Spleen (tissue), 11 donors: ENCODE measurements at regions not wholly inside any gene's neighbourhood (a gene's known extent, or its start where the extent isn't known, plus 50 kb on each side); places are given as distances from the start of the nearest gene placed in this dataset.

Experiments used
- DNase-seq: peaks from one replicate; pipeline ENCODE4 v3.0.0-alpha.2; 2020
- H3K27ac ChIP-seq, 8 donors: fragments of 200-600 bp; sonication (generic) in 7 of 8; 1 replicate in 4 of 8; 2 replicates in 4 of 8; pipeline versions ENCODE4 v1.5.0 to v1.8.0; 2016 to 2021; ENCODE audit warnings: inconsistent platforms in 4 of 8, mild to moderate bottlenecking in 4 of 8, moderate library complexity in 1 of 8
- H3K27me3 ChIP-seq, 7 donors: fragments of 200-600 bp; sonication (generic) in 6 of 7; replicated peaks in 1 of 7; 1 replicate in 4 of 7; 2 replicates in 3 of 7; pipeline versions ENCODE4 v1.5.0 to v1.8.0; 2016 to 2021; ENCODE audit warnings: inconsistent platforms in 3 of 7, mild to moderate bottlenecking in 1 of 7
- H3K36me3 ChIP-seq, 6 donors: fragments of 200-600 bp; sonication (generic) in 5 of 6; 1 replicate in 4 of 6; 2 replicates in 2 of 6; pipeline versions ENCODE4 v1.5.0 to v1.8.0; 2016 to 2021; ENCODE audit warnings: inconsistent platforms in 2 of 6
- H3K4me1 ChIP-seq, 6 donors: fragments of 200-600 bp; sonication (generic) in 5 of 6; 1 replicate in 3 of 6; 2 replicates in 3 of 6; pipeline versions ENCODE4 v1.5.0 to v1.8.0; 2016 to 2021; ENCODE audit warnings: inconsistent platforms in 3 of 6
- H3K4me3 ChIP-seq, 8 donors: fragments of 200-600 bp; sonication (generic) in 7 of 8; 1 replicate in 4 of 8; 2 replicates in 4 of 8; pipeline versions ENCODE4 v1.5.0 to v1.8.0; 2016 to 2021; ENCODE audit warnings: inconsistent platforms in 4 of 8, mild to moderate bottlenecking in 4 of 8, moderate library complexity in 2 of 8
- H3K9me3 ChIP-seq, 8 donors: fragments of 200-600 bp; sonication (generic) in 7 of 8; 1 replicate in 4 of 8; 2 replicates in 4 of 8; pipeline versions ENCODE4 v1.5.0 to v1.8.0; 2016 to 2021; ENCODE audit warnings: inconsistent platforms in 4 of 8
- CTCF ChIP-seq, 11 experiments: fragments of 200-600 bp in 7 of 11; fragments of 450-650 bp in 4 of 11; sonication (generic) in 4 of 11; IDR thresholded peaks in 8 of 11; conservative IDR thresholded peaks in 3 of 11; 1 replicate in 7 of 11; 2 replicates in 4 of 11; pipeline versions ENCODE4 v1.4.0 to v1.8.0; 2016 to 2021; ENCODE audit warnings: antibody characterized with exemption in 11 of 11, inconsistent platforms in 4 of 11, mild to moderate bottlenecking in 1 of 11
- POLR2A ChIP-seq, 3 donors: fragments of 450-650 bp; IDR thresholded peaks; one replicate each; pipeline ENCODE4 v1.5.1; 2017; ENCODE audit warnings: antibody characterized with exemption in 3 of 3, mild to moderate bottlenecking in 1 of 3
- POLR2AphosphoS5 ChIP-seq, 3 donors: sonication (generic); formaldehyde crosslinking; IDR thresholded peaks; one replicate each; pipeline ENCODE4 v1.5.1; 2017; ENCODE audit warnings: antibody characterized with exemption in 3 of 3
- WGBS, 5 donors: extraction: QIAGEN DNeasy Blood & Tissue Kit in 3 of 5; methylation state at CpG; one replicate each; pipeline versions ENCODE4 v1.1.5 to v1.1.7; 2013 to 2018; 5-methylcytosine and 5-hydroxymethylcytosine counted together
- intact Hi-C: fragments of 100-400 bp; cut with DNase I; formaldehyde crosslinking; loops from one replicate; pipeline ENCODE4 v1.15.0; 2023; ENCODE audit warnings: low total_unique reads
- donor health status: healthy with polysubstance abuse.
- donor health status: DM: no; HTN: no; CAD: no; lungs with moderate emphysema.
- donor health status: DM: no; HTN: no; CAD: no.
- donor health status: Bipolar disorder and iron deficiency.
- donor health status: healthy.
- donor health status: DM: no; HTN: no; CAD: no.
- donor health status: DM: yes; HTN: yes; CAD: no.

GRCh38 chr12:19058235-19059021, 71.1 kb upstream of the PLEKHA5 start:
- WGBS, 5 donors, result 61 to 83% (median 72%) methylated on average over 5 of the region's 5 CpGs
- Histone ChIP-seq H3K9me3 (no peaks in the 10 kb centered on the region), H3K4me3 (no peak overlapping the region), H3K4me1 (no peaks in the 10 kb centered on the region), H3K36me3 (no peaks in the 10 kb centered on the region), H3K27me3 (no peaks in the 10 kb centered on the region), H3K27ac (no peak overlapping the region)
- TF ChIP-seq POLR2A (IDR thresholded peaks at IDR 0.05) (no peak), POLR2AphosphoS5 (IDR thresholded peaks at IDR 0.05) (no peak), CTCF (IDR thresholded peaks at IDR 0.05 in 8 of 11, conservative IDR thresholded peaks at IDR 0.05 in 3 of 11) (no peak)
- no peak for DNase-seq
- intact Hi-C loops, result no loop called here

DNA sequence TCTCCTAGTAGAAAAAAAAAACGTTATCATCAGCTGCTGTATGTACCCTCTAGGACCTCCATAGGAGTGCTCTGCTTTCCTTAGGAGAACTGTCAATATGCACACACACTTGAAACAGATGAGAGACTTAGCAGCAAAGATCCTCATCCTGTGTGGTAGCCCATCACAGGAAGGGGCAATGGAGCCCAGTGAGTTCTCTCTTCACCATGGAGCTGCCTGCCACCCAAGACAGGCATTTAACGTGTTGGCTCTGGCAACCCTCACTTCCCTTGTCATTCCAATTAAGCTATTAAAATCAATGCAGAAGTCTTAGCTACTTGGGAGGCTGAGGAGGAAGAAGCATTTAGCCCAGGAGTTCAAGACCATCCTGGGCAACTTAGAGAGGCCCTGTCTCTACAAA, 64.8 kb upstream of the PLEKHA5 start:
- no peaks in the 10 kb centered on the region for H3K27me3 ChIP-seq
- DNase-seq, result no peak
- no peaks in the 10 kb centered on the region for H3K4me1 ChIP-seq
- no peaks in the 10 kb centered on the region for H3K36me3 ChIP-seq
- WGBS, 5 donors, result 41 to 68% (median 49%) methylated on average over 2 of the region's 2 CpGs
- no peaks in the 10 kb centered on the region for H3K9me3 ChIP-seq
- no peak for TF ChIP-seq POLR2AphosphoS5 (IDR thresholded peaks at IDR 0.05)
- TF ChIP-seq POLR2A (IDR thresholded peaks at IDR 0.05), result no peak
- no peak for TF ChIP-seq CTCF (IDR thresholded peaks at IDR 0.05 in 8 of 11, conservative IDR thresholded peaks at IDR 0.05 in 3 of 11)
- intact Hi-C loops, result no loop called here
- no peak overlapping the region for H3K27ac ChIP-seq
- H3K4me3 ChIP-seq, result no peak overlapping the region

GRCh38 chr12:19065223-19065622, 64.3 kb upstream of the PLEKHA5 start:
- Histone ChIP-seq H3K27ac (no peak overlapping the region), H3K4me3 (no peak overlapping the region), H3K4me1 (no peaks in the 10 kb centered on the region), H3K36me3 (no peaks in the 10 kb centered on the region), H3K9me3 (no peaks in the 10 kb centered on the region), H3K27me3 (no peaks in the 10 kb centered on the region)
- DNase-seq, result no peak
- TF ChIP-seq POLR2A (IDR thresholded peaks at IDR 0.05) (no peak), CTCF (IDR thresholded peaks at IDR 0.05 in 8 of 11, conservative IDR thresholded peaks at IDR 0.05 in 3 of 11) (no peak), POLR2AphosphoS5 (IDR thresholded peaks at IDR 0.05) (no peak)
- WGBS, 5 donors, result 82 to 92% (median 85%) methylated on average over 2 of the region's 2 CpGs
- intact Hi-C loops, result no loop called here

DNA sequence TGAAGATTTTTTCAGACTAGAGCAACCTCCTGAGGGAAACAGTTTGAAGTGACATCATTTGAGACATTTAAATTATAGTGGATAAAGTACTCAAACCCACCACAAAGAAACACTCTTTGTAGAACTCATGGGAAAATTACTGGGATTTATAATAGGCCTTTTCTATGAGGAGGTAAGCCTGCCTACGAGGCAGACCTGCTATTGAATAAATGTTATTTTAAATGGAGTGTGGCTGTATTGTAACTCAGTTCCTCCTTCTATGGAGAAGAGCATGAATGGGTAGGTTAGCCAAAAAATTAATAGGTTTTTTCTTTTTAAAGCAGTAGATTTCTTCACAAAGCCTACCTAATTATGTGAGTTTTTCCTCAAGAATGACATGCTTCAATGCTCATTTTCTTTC, 63.7 kb upstream of the PLEKHA5 start:
- Histone ChIP-seq H3K4me3 (no peak overlapping the region), H3K36me3 (no peaks in the 10 kb centered on the region), H3K9me3 (no peaks in the 10 kb centered on the region), H3K27me3 (peaks cover 0 to 6% (median 0%) of the 10 kb centered on the region in 7 donors), H3K27ac (no peak overlapping the region), H3K4me1 (no peaks in the 10 kb centered on the region)
- intact Hi-C loops, result no loop called here
- no peak for DNase-seq
- 71 to 93% (median 81%) methylated on average over 1 of the region's 1 CpG for WGBS, 5 donors
- TF ChIP-seq POLR2A (IDR thresholded peaks at IDR 0.05), result no peak
- TF ChIP-seq CTCF (IDR thresholded peaks at IDR 0.05 in 8 of 11, conservative IDR thresholded peaks at IDR 0.05 in 3 of 11), result no peak
- TF ChIP-seq POLR2AphosphoS5 (IDR thresholded peaks at IDR 0.05), result no peak
